Hepatocyte (in vitro differentiated cells): ENCODE measurements at regions not wholly inside any gene's neighbourhood (a gene's known extent, or its start where the extent isn't known, plus 50 kb on each side); places are given as distances from the start of the nearest gene placed in this dataset.

Experiments used
- DNase-seq: peaks from one replicate; pipeline ENCODE4 v3.0.0-alpha.2; 2016; ENCODE audit warnings: low spot score
- H2AFZ ChIP-seq: fragments of 200-600 bp; sonication (generic); 2 replicates; pipeline ENCODE4 v1.6.0; 2016; ENCODE audit warnings: antibody characterized with exemption, mild to moderate bottlenecking
- H3K27ac ChIP-seq: fragments of 200-600 bp; sonication (generic); 2 replicates; pipeline ENCODE4 v1.5.1; 2016; ENCODE audit warnings: mild to moderate bottlenecking
- H3K27me3 ChIP-seq: fragments of 200-600 bp; sonication (generic); 2 replicates; pipeline ENCODE4 v1.6.1; 2016
- H3K36me3 ChIP-seq: fragments of 200-600 bp; sonication (generic); replicated peaks from 2 replicates; pipeline ENCODE4 v1.5.1; 2016; ENCODE audit warnings: low read depth; ENCODE audit not compliant: insufficient read depth
- H3K4me1 ChIP-seq: fragments of 200-600 bp; sonication (generic); 2 replicates; pipeline ENCODE4 v1.5.1; 2016; ENCODE audit warnings: mild to moderate bottlenecking, moderate library complexity; ENCODE audit not compliant: insufficient read depth
- H3K4me2 ChIP-seq: fragments of 200-600 bp; sonication (generic); 2 replicates; pipeline ENCODE4 v1.6.0; 2016
- H3K4me3 ChIP-seq: fragments of 200-600 bp; sonication (generic); 2 replicates; pipeline ENCODE4 v1.5.1; 2016; ENCODE audit warnings: mild to moderate bottlenecking
- H3K79me2 ChIP-seq: fragments of 200-600 bp; sonication (generic); 2 replicates; pipeline ENCODE4 v1.6.0; 2017; ENCODE audit warnings: mild to moderate bottlenecking
- H3K9me2 ChIP-seq: fragments of 200-600 bp; sonication (generic); replicated peaks from 2 replicates; pipeline ENCODE4 v1.6.0; 2017; ENCODE audit warnings: mild to moderate bottlenecking; ENCODE audit not compliant: insufficient read depth
- H3K9me3 ChIP-seq: fragments of 200-600 bp; sonication (generic); 2 replicates; pipeline ENCODE4 v1.5.1; 2016; ENCODE audit warnings: low read depth, mild to moderate bottlenecking
- H4K20me1 ChIP-seq: fragments of 200-600 bp; sonication (generic); 2 replicates; pipeline ENCODE4 v1.6.0; 2016; ENCODE audit warnings: mild to moderate bottlenecking; ENCODE audit not compliant: insufficient read depth, poor library complexity, severe bottlenecking
- CTCF ChIP-seq: fragments of 200-600 bp; sonication (generic); IDR thresholded peaks from 2 replicates; pipeline ENCODE4 v1.5.1; 2016; ENCODE audit warnings: antibody characterized with exemption, mild to moderate bottlenecking; ENCODE audit not compliant: poor library complexity
- EZH2 ChIP-seq: fragments of 200-600 bp; sonication (generic); IDR thresholded peaks from 2 replicates; pipeline ENCODE4 v1.6.1; 2016; ENCODE audit warnings: antibody characterized with exemption, mild to moderate bottlenecking, borderline replicate concordance
- EZH2phosphoT487 ChIP-seq: fragments of 200-600 bp; sonication (generic); IDR thresholded peaks from one replicate; pipeline ENCODE4 v1.6.1; 2018; ENCODE audit warnings: antibody characterized with exemption, mild to moderate bottlenecking, low read depth, moderate library complexity; ENCODE audit not compliant: unreplicated experiment, severe bottlenecking
- WGBS: methylation state at CpG from one replicate; pipeline ENCODE4 v1.1.6; 2016; ENCODE audit warnings: low lambda C conversion rate; ENCODE audit errors: missing lambda C conversion rate; 5-methylcytosine and 5-hydroxymethylcytosine counted together

GRCh38 chr7:31439165-31439564 lies 74.7 kb upstream of the ITPRID1 start:
- no peak overlapping the region for H3K27ac ChIP-seq
- DNase-seq = no peak
- no peaks in the 10 kb centered on the region for H3K9me3 ChIP-seq
- no peaks in the 10 kb centered on the region for H3K27me3 ChIP-seq
- no peak overlapping the region for H3K4me2 ChIP-seq
- H3K36me3 ChIP-seq = no peaks in the 10 kb centered on the region
- no peak overlapping the region for H2AFZ ChIP-seq
- TF ChIP-seq CTCF (no peak), EZH2phosphoT487 (no peak), EZH2 (no peak)
- WGBS = 67% methylated on average over 3 of the region's 3 CpGs
- no peaks in the 10 kb centered on the region for H3K4me1 ChIP-seq
- no peaks in the 10 kb centered on the region for H3K79me2 ChIP-seq
- H3K4me3 ChIP-seq = no peak overlapping the region
- no peaks in the 10 kb centered on the region for H3K9me2 ChIP-seq
- no peaks in the 10 kb centered on the region for H4K20me1 ChIP-seq

- no peaks in the 10 kb centered on the region for H3K9me2 ChIP-seq
- H3K4me3 ChIP-seq = no peak overlapping the region
- H3K4me1 ChIP-seq = no peaks in the 10 kb centered on the region
- H3K27ac ChIP-seq = no peak overlapping the region
- no peak overlapping the region for H2AFZ ChIP-seq
- no peaks in the 10 kb centered on the region for H3K36me3 ChIP-seq
- no peaks in the 10 kb centered on the region for H4K20me1 ChIP-seq
- 91% methylated on average over 3 of the region's 3 CpGs for WGBS
- no peaks in the 10 kb centered on the region for H3K79me2 ChIP-seq
- DNase-seq = no peak
- H3K9me3 ChIP-seq = no peaks in the 10 kb centered on the region
- H3K27me3 ChIP-seq = no peaks in the 10 kb centered on the region
- H3K4me2 ChIP-seq = no peak overlapping the region
- TF ChIP-seq EZH2phosphoT487 (no peak), EZH2 (no peak), CTCF (no peak)
These were observed 73.4 kb upstream of the ITPRID1 start for GRCh38 chr7:31440511-31440910.

- H4K20me1 ChIP-seq = no peaks in the 10 kb centered on the region
- H3K4me3 ChIP-seq = no peak overlapping the region
- no peak overlapping the region for H2AFZ ChIP-seq
- no peaks in the 10 kb centered on the region for H3K79me2 ChIP-seq
- no peak for TF ChIP-seq EZH2phosphoT487
- no peak for TF ChIP-seq CTCF
- TF ChIP-seq EZH2 = no peak
- WGBS = 41% methylated on average over 4 of the region's 4 CpGs
- no peaks in the 10 kb centered on the region for H3K27me3 ChIP-seq
- DNase-seq = no peak
- no peaks in the 10 kb centered on the region for H3K36me3 ChIP-seq
- no peaks in the 10 kb centered on the region for H3K4me1 ChIP-seq
- no peak overlapping the region for H3K27ac ChIP-seq
- no peak overlapping the region for H3K4me2 ChIP-seq
- no peaks in the 10 kb centered on the region for H3K9me2 ChIP-seq
- H3K9me3 ChIP-seq = no peaks in the 10 kb centered on the region
These were observed 71.3 kb upstream of the ITPRID1 start for GRCh38 chr7:31442626-31443025.

- H3K36me3 ChIP-seq = no peaks in the 10 kb centered on the region
- WGBS = 0% methylated on average over 1 of the region's 1 CpG
- H3K79me2 ChIP-seq = no peaks in the 10 kb centered on the region
- H3K27me3 ChIP-seq = no peaks in the 10 kb centered on the region
- no peaks in the 10 kb centered on the region for H3K9me2 ChIP-seq
- no peak overlapping the region for H3K27ac ChIP-seq
- H3K4me1 ChIP-seq = no peaks in the 10 kb centered on the region
- no peak overlapping the region for H2AFZ ChIP-seq
- TF ChIP-seq CTCF (peak; percentile 81), EZH2 (no peak)
- peak; percentile 73 for DNase-seq
- H3K9me3 ChIP-seq = no peaks in the 10 kb centered on the region
- no peak overlapping the region for H3K4me3 ChIP-seq
- no peaks in the 10 kb centered on the region for H4K20me1 ChIP-seq
- no peak overlapping the region for H3K4me2 ChIP-seq
These were observed 70.4 kb upstream of the ITPRID1 start for GRCh38 chr7:31443457-31443856.
